ENCODE measurements at regions not wholly inside any gene's neighbourhood (a gene's known extent, or its start where the extent isn't known, plus 50 kb on each side); places are given as distances from the start of the nearest gene placed in this dataset.

GRCh38 chr3:164096352-164096751 is 981.9 kb downstream of the SI start:
- Histone ChIP-seq H3K36me3 (ENCODE audit: insufficient read depth, low read length) (no peaks in the 10 kb centered on the region), H3K9me2 (ENCODE audit: low read depth, low read length) (no peaks in the 10 kb centered on the region; the same call in 1 of the 2 replicates), H3K27me3 (ENCODE audit: insufficient read depth, low read length) (no peaks in the 10 kb centered on the region), H4K20me1 (ENCODE audit: insufficient read depth, low read length) (no peaks in the 10 kb centered on the region), H3K27ac (ENCODE audit: low read depth, low read length, poor library complexity, severe bottlenecking) (no peak overlapping the region), H3K4me1 (ENCODE audit: insufficient read depth, low read length, severe bottlenecking) (no peaks in the 10 kb centered on the region), H3K9me3 (ENCODE audit: low read length) (no peaks in the 10 kb centered on the region), H3K4me3 (ENCODE audit: low read depth, low read length, poor library complexity, severe bottlenecking) (no peak overlapping the region), H3K4me2 (ENCODE audit: low read length) (no peak overlapping the region), H3F3A (ENCODE audit: insufficient read depth, low read length) (no peaks in the 10 kb centered on the region), H2AFZ (ENCODE audit: low read length) (no peak overlapping the region), H3K79me2 (ENCODE audit: insufficient read depth, low read length) (no peaks in the 10 kb centered on the region), H3K9ac (ENCODE audit: low read length) (no peak overlapping the region)
- TF ChIP-seq EZH2 (IDR thresholded peaks at IDR 0.05; ENCODE audit: borderline replicate concordance, low read length) (no peak), CTCF (IDR thresholded peaks at IDR 0.05; ENCODE audit: low read length) (no peak)

GRCh38 chr3:164095949-164096348 is 982.3 kb downstream of the SI start:
- no peak overlapping the region for H2AFZ ChIP-seq (ENCODE audit: low read length)
- no peaks in the 10 kb centered on the region for H3K79me2 ChIP-seq (ENCODE audit: insufficient read depth, low read length)
- H3K9me3 ChIP-seq (ENCODE audit: low read length), result no peaks in the 10 kb centered on the region
- H3K36me3 ChIP-seq (ENCODE audit: insufficient read depth, low read length), result no peaks in the 10 kb centered on the region
- TF ChIP-seq CTCF (IDR thresholded peaks at IDR 0.05; ENCODE audit: low read length) (no peak), EZH2 (IDR thresholded peaks at IDR 0.05; ENCODE audit: borderline replicate concordance, low read length) (no peak)
- H4K20me1 ChIP-seq (ENCODE audit: insufficient read depth, low read length), result no peaks in the 10 kb centered on the region
- H3K9me2 ChIP-seq (ENCODE audit: low read depth, low read length), result no peaks in the 10 kb centered on the region; the same call in 1 of the 2 replicates
- no peaks in the 10 kb centered on the region for H3K4me1 ChIP-seq (ENCODE audit: insufficient read depth, low read length, severe bottlenecking)
- H3K27me3 ChIP-seq (ENCODE audit: insufficient read depth, low read length), result no peaks in the 10 kb centered on the region
- no peak overlapping the region for H3K4me3 ChIP-seq (ENCODE audit: low read depth, low read length, poor library complexity, severe bottlenecking)
- H3F3A ChIP-seq (ENCODE audit: insufficient read depth, low read length), result no peaks in the 10 kb centered on the region
- no peak overlapping the region for H3K9ac ChIP-seq (ENCODE audit: low read length)
- H3K4me2 ChIP-seq (ENCODE audit: low read length), result no peak overlapping the region
- no peak overlapping the region for H3K27ac ChIP-seq (ENCODE audit: low read depth, low read length, poor library complexity, severe bottlenecking)

GRCh38 chr3:164095279-164095678 is 983.0 kb downstream of the SI start:
- Histone ChIP-seq H4K20me1 (ENCODE audit: insufficient read depth, low read length) (no peaks in the 10 kb centered on the region), H3K4me1 (ENCODE audit: insufficient read depth, low read length, severe bottlenecking) (no peaks in the 10 kb centered on the region), H3K4me3 (ENCODE audit: low read depth, low read length, poor library complexity, severe bottlenecking) (no peak overlapping the region), H3K4me2 (ENCODE audit: low read length) (no peak overlapping the region), H3K79me2 (ENCODE audit: insufficient read depth, low read length) (no peaks in the 10 kb centered on the region), H3K9me2 (ENCODE audit: low read depth, low read length) (no peaks in the 10 kb centered on the region; the same call in 1 of the 2 replicates), H3K36me3 (ENCODE audit: insufficient read depth, low read length) (no peaks in the 10 kb centered on the region), H3K27me3 (ENCODE audit: insufficient read depth, low read length) (no peaks in the 10 kb centered on the region), H3K27ac (ENCODE audit: low read depth, low read length, poor library complexity, severe bottlenecking) (no peak overlapping the region), H3F3A (ENCODE audit: insufficient read depth, low read length) (no peaks in the 10 kb centered on the region), H3K9me3 (ENCODE audit: low read length) (no peaks in the 10 kb centered on the region), H2AFZ (ENCODE audit: low read length) (no peak overlapping the region), H3K9ac (ENCODE audit: low read length) (no peak overlapping the region)
- TF ChIP-seq EZH2 (IDR thresholded peaks at IDR 0.05; ENCODE audit: borderline replicate concordance, low read length), result no peak
- TF ChIP-seq CTCF (IDR thresholded peaks at IDR 0.05; ENCODE audit: low read length), result no peak
